ENCODE measurements at regions not wholly inside any gene's neighbourhood (a gene's known extent, or its start where the extent isn't known, plus 50 kb on each side); places are given as distances from the start of the nearest gene placed in this dataset.

- no peak for TF ChIP-seq SPI1 (IDR thresholded peaks at IDR 0.05; ENCODE audit: low read depth, low read length)
- no peak for TF ChIP-seq POU2F2 (IDR thresholded peaks at IDR 0.05; ENCODE audit: low read depth, low read length)
- TF ChIP-seq POLR2A (IDR thresholded peaks at IDR 0.05; ENCODE audit: low read depth, low read length): no peak
- TF ChIP-seq POLR2AphosphoS5 (IDR thresholded peaks at IDR 0.05; ENCODE audit: low read depth, low read length): no peak
- TF ChIP-seq PAX5 (IDR thresholded peaks at IDR 0.05; ENCODE audit: insufficient read depth, low read length, severe bottlenecking): no peak
- TF ChIP-seq TAF1 (IDR thresholded peaks at IDR 0.05; ENCODE audit: low read depth, low read length): no peak
- FAIRE-seq (no peak), DNase-seq (ENCODE audit: insufficient read length, low spot score) (no peak)
These were observed 123.6 kb upstream of the VEPH1 start for GRCh38 chr3:157626817-157627216.

- FAIRE-seq (no peak), DNase-seq (ENCODE audit: insufficient read length, low spot score) (no peak)
- TF ChIP-seq TAF1 (IDR thresholded peaks at IDR 0.05; ENCODE audit: low read depth, low read length) (no peak), POU2F2 (IDR thresholded peaks at IDR 0.05; ENCODE audit: low read depth, low read length) (no peak), SPI1 (IDR thresholded peaks at IDR 0.05; ENCODE audit: low read depth, low read length) (no peak), POLR2A (IDR thresholded peaks at IDR 0.05; ENCODE audit: low read depth, low read length) (no peak), POLR2AphosphoS5 (IDR thresholded peaks at IDR 0.05; ENCODE audit: low read depth, low read length) (no peak), PAX5 (IDR thresholded peaks at IDR 0.05; ENCODE audit: insufficient read depth, low read length, severe bottlenecking) (no peak)
These were observed 121.6 kb upstream of the VEPH1 start for GRCh38 chr3:157624801-157625200.

- TF ChIP-seq PAX5 (IDR thresholded peaks at IDR 0.05; ENCODE audit: insufficient read depth, low read length, severe bottlenecking) (no peak), POLR2AphosphoS5 (IDR thresholded peaks at IDR 0.05; ENCODE audit: low read depth, low read length) (no peak), TAF1 (IDR thresholded peaks at IDR 0.05; ENCODE audit: low read depth, low read length) (no peak), POU2F2 (IDR thresholded peaks at IDR 0.05; ENCODE audit: low read depth, low read length) (no peak), SPI1 (IDR thresholded peaks at IDR 0.05; ENCODE audit: low read depth, low read length) (no peak), POLR2A (IDR thresholded peaks at IDR 0.05; ENCODE audit: low read depth, low read length) (no peak)
- DNase-seq (ENCODE audit: insufficient read length, low spot score) (no peak), FAIRE-seq (no peak)
These were observed 115.7 kb upstream of the VEPH1 start for GRCh38 chr3:157618886-157619285.

- FAIRE-seq (no peak), DNase-seq (ENCODE audit: insufficient read length, low spot score) (peak; percentile 6)
- TF ChIP-seq PAX5 (IDR thresholded peaks at IDR 0.05; ENCODE audit: insufficient read depth, low read length, severe bottlenecking) (no peak), POLR2AphosphoS5 (IDR thresholded peaks at IDR 0.05; ENCODE audit: low read depth, low read length) (no peak), POU2F2 (IDR thresholded peaks at IDR 0.05; ENCODE audit: low read depth, low read length) (no peak), TAF1 (IDR thresholded peaks at IDR 0.05; ENCODE audit: low read depth, low read length) (no peak), SPI1 (IDR thresholded peaks at IDR 0.05; ENCODE audit: low read depth, low read length) (no peak), POLR2A (IDR thresholded peaks at IDR 0.05; ENCODE audit: low read depth, low read length) (no peak)
These were observed 115.0 kb upstream of the VEPH1 start for GRCh38 chr3:157618075-157618760.

GRCh38 chr3:157614896-157615295 is 111.7 kb upstream of the VEPH1 start:
- TF ChIP-seq SPI1 (IDR thresholded peaks at IDR 0.05; ENCODE audit: low read depth, low read length): no peak
- TF ChIP-seq POLR2A (IDR thresholded peaks at IDR 0.05; ENCODE audit: low read depth, low read length): no peak
- no peak for TF ChIP-seq POLR2AphosphoS5 (IDR thresholded peaks at IDR 0.05; ENCODE audit: low read depth, low read length)
- TF ChIP-seq PAX5 (IDR thresholded peaks at IDR 0.05; ENCODE audit: insufficient read depth, low read length, severe bottlenecking): no peak
- TF ChIP-seq TAF1 (IDR thresholded peaks at IDR 0.05; ENCODE audit: low read depth, low read length): no peak
- no peak for TF ChIP-seq POU2F2 (IDR thresholded peaks at IDR 0.05; ENCODE audit: low read depth, low read length)
- DNase-seq (ENCODE audit: insufficient read length, low spot score) (no peak), FAIRE-seq (no peak)

GRCh38 chr3:157611536-157612076 is 108.4 kb upstream of the VEPH1 start:
- TF ChIP-seq POLR2AphosphoS5 (IDR thresholded peaks at IDR 0.05; ENCODE audit: low read depth, low read length) (no peak), SPI1 (IDR thresholded peaks at IDR 0.05; ENCODE audit: low read depth, low read length) (no peak), PAX5 (IDR thresholded peaks at IDR 0.05; ENCODE audit: insufficient read depth, low read length, severe bottlenecking) (no peak), TAF1 (IDR thresholded peaks at IDR 0.05; ENCODE audit: low read depth, low read length) (no peak), POU2F2 (IDR thresholded peaks at IDR 0.05; ENCODE audit: low read depth, low read length) (no peak), POLR2A (IDR thresholded peaks at IDR 0.05; ENCODE audit: low read depth, low read length) (no peak)
- no peak for FAIRE-seq
- no peak for DNase-seq (ENCODE audit: insufficient read length, low spot score)

GRCh38 chr3:157610876-157611535 is 107.8 kb upstream of the VEPH1 start:
- FAIRE-seq: no peak
- no peak for DNase-seq (ENCODE audit: insufficient read length, low spot score)
- no peak for TF ChIP-seq TAF1 (IDR thresholded peaks at IDR 0.05; ENCODE audit: low read depth, low read length)
- TF ChIP-seq PAX5 (IDR thresholded peaks at IDR 0.05; ENCODE audit: insufficient read depth, low read length, severe bottlenecking): no peak

GRCh38 chr3:157607826-157608405 is 104.7 kb upstream of the VEPH1 start:
- TF ChIP-seq PAX5 (IDR thresholded peaks at IDR 0.05; ENCODE audit: insufficient read depth, low read length, severe bottlenecking): no peak
- no peak for TF ChIP-seq TAF1 (IDR thresholded peaks at IDR 0.05; ENCODE audit: low read depth, low read length)
- no peak for TF ChIP-seq POU2F2 (IDR thresholded peaks at IDR 0.05; ENCODE audit: low read depth, low read length)
- no peak for TF ChIP-seq POLR2A (IDR thresholded peaks at IDR 0.05; ENCODE audit: low read depth, low read length)
- no peak for TF ChIP-seq SPI1 (IDR thresholded peaks at IDR 0.05; ENCODE audit: low read depth, low read length)
- TF ChIP-seq POLR2AphosphoS5 (IDR thresholded peaks at IDR 0.05; ENCODE audit: low read depth, low read length): no peak
- no peak for FAIRE-seq
- DNase-seq (ENCODE audit: insufficient read length, low spot score): no peak

GRCh38 chr3:157606852-157607197 is 103.6 kb upstream of the VEPH1 start:
- TF ChIP-seq TAF1 (IDR thresholded peaks at IDR 0.05; ENCODE audit: low read depth, low read length) (no peak), POU2F2 (IDR thresholded peaks at IDR 0.05; ENCODE audit: low read depth, low read length) (no peak), SPI1 (IDR thresholded peaks at IDR 0.05; ENCODE audit: low read depth, low read length) (no peak), POLR2A (IDR thresholded peaks at IDR 0.05; ENCODE audit: low read depth, low read length) (no peak), PAX5 (IDR thresholded peaks at IDR 0.05; ENCODE audit: insufficient read depth, low read length, severe bottlenecking) (no peak), POLR2AphosphoS5 (IDR thresholded peaks at IDR 0.05; ENCODE audit: low read depth, low read length) (no peak)
- DNase-seq (ENCODE audit: insufficient read length, low spot score) (no peak), FAIRE-seq (no peak)

Data from GM12891 (cell line).